Glomerular endothelial cell (primary cell): ENCODE measurements at regions not wholly inside any gene's neighbourhood (a gene's known extent, or its start where the extent isn't known, plus 50 kb on each side); places are given as distances from the start of the nearest gene placed in this dataset.
"Not testable (repeated sequence)": the region's sequence is repeated elsewhere in the genome, so short reads cannot be mapped to it uniquely, and the experiment has no call there.

Experiments used
- DNase-seq: peaks from one replicate; pipeline ENCODE4 v3.0.0-alpha.2; 2011; ENCODE audit warnings: low read depth, low spot score; ENCODE audit errors: extremely low read depth

DNA sequence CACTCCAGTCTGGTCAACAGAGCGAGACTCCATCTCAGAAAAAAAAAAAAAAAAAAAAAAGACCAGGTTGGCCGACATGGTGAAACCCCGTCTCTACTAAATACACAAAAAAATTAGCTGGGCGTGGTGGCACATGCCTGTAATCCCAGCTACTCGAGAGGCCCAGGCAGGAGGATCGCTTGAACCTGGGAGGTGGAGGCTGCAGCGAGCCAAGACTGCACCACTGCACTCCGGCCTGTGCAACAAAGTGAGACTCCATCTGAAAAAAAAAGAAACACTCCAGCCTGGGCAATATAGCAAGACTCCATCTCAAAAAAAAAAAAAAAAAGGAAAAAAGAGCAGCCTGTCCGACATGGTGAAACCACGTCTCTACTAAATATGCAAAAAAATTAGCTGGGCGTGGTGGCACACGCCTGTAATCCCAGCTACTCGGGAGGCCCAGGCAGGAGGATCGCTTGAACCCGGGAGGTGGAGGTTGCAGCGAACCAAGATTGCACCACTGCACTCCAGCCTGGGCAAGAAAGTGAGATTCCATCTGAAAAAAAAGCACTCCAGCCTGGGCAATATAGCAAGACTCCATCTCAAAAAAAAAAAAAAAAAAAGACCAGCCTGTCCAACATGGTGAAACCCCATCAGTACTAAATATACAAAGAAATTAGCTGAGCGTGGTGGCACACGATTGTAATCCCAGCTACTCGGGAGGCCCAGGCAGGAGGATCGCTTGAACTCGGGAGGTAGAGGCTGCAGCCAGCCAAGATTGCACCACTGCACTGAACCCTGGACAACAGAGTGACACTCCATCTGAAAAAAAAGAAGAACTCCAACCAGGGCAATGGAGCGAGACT, 343.3 kb upstream of the PLGLB2 start:
- not testable (repeated sequence) for DNase-seq

DNA sequence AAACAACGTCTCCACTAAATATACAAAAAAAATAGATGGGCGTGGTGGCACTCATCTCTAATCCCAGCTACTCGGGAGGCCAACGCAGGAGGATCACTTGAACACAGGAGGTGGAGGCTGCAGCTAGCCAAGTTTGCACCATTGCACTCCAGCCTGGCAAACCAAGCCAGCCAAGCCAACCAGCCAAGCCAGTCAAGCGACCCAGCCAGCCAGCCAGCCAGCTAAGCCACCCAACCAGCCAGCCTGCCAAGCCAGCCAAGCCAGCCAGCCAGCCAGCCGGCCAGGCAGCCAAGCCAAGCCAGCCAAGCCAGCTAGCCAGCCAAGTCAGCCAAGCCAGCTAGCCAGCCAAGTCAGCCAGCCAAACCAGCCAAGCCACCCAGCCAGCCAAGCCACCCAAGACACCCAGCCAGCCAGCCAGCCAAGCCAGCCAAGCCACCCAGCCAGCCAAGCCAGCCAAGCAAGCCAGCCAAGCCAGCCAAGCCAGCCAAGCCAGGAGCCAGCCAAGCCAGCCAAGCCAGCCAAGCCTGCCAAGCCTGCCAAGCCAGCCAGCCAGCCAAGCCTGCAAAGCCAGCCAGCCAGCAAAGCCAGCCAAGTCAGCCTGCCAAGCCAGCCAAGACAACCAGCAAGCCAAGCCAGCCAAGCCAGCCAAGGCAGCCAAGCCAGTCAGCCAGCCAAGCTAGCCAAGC, 342.2 kb upstream of the PLGLB2 start:
- not testable (repeated sequence) for DNase-seq

DNA sequence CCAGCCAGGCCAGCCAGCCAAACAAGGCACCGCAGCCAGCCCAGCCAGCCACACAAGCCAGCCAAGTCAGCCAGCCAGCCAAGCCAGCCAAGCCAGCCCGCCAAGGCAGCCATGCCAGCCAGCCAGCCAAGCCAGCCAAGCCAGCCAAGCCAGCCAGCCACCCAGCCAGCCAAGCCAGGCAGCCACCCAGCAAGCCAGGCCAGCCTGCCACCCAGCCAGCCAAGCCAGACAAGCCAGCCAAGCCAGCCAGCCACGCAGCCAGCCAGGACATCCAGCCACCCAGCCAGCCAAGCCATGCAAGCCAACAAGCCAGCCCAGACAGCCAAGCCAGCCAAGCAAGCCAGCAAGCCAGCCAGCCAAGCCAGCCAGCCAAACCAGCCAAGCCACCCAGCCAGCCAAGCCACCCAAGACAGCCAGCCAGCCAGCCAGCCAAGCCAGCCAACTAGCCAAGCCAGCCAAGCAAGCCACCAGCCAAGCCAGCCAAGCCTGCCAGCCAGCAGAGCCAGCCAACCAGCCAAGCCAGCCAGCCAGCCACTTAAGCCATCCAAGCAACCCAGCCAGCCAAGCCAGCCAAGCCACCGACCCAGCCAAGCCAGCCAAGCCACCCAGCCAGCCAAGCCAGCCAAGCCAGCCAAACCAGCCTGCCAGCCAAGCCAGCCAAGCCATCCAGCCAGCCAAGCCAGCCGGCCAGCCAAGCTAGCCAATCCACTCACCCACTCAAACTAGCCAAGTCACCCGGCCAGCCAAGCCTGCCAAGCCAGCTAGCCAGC, 341.3 kb upstream of the PLGLB2 start:
- not testable (repeated sequence) for DNase-seq

DNA sequence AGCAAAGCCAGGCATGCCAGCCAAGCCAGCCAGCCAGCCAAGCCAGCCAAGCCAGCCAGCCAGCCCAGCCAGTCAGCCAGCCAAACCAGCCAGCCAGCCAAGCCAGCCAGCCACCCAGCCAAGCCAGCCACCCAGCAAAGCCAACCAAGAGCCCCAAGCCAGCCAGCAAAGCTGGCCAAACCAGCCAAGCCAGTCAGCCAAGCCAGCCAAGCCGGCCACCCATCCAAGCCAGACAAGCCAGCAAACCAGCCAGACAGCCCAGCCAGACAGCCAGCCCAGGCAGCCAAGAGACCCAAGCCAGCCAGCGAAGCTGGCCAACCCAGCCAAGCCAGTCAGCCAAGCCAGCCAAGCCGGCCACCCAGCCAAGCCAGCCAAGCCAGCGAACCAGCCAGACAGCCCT, 338.3 kb upstream of the PLGLB2 start:
- not testable (repeated sequence) for DNase-seq

DNA sequence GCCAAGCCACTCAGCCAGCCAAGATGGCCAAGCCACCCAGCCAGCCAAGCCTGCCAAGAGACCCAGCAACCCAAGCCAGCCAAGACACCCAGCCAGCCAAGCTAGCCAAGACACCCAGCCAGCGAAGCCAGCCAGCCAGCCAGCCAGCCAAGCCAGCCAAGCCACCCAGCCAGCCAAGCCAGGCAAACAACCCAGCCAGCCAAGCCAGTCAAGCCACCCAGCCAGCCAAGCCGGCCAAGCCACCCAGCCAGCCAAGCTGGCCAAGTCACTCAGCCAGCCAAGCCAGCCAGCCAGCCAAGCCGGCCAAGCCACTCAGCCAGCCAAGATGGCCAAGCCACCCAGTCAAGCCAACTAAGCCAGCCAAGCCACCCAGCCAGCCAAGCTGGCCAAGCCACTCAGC, 337.5 kb upstream of the PLGLB2 start:
- DNase-seq = not testable (repeated sequence)

DNA sequence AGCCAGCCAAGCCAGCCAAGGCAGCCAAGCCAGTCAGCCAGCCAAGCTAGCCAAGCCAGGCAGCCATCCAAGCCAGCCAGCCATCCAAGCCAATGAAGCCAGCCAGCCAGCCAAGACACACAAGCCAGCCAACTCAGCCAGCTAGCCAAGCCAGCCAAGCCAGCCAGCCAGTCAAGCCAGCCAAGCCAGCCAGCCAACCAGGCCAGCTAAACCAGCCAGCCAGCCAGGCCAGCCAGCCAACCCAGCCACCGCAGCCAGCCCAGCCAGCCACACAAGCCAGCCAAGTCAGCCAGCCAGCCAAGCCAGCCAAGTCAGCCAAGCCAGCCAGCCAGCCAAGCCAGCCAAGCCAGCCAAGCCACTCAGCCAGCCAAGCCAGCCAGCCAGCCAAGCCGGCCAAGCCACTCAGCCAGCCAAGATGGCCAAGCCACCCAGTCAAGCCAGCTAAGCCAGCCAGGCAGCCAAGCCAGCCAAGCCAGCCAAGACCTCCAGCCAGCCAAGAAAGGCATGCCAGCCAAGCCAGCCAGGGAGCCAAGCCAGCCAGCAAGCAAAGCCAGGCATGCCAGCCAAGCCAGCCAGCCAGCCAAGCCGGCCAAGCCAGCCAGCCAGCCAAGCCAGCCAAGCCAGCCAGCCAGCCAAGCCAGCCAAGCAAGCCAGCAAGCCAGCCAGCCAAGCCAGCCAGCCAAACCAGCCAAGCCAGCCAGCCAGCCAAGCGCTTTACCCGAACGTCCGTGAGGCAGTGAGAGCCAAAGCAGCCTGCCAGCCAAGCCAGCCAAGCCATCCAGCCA, 335.7 kb upstream of the PLGLB2 start:
- not testable (repeated sequence) for DNase-seq

DNA sequence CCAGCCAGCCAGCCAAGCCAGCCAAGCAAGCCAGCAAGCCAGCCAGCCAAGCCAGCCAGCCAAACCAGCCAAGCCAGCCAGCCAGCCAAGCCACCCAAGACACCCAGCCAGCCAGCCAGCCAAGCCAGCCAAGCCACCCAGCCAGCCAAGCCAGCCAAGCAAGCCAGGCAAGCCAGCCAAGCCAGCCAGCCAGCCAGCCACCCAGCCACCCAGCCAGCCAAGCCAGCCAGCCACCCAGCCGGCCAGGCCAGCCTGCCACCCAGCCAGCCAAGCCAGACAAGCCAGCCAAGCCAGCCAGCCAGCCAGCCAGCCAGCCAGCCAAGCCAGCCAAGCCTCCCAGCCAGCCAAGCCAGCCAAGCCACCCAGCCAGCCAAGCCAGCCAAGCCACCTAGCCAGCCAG, 333.6 kb upstream of the PLGLB2 start:
- DNase-seq = not testable (repeated sequence)

DNA sequence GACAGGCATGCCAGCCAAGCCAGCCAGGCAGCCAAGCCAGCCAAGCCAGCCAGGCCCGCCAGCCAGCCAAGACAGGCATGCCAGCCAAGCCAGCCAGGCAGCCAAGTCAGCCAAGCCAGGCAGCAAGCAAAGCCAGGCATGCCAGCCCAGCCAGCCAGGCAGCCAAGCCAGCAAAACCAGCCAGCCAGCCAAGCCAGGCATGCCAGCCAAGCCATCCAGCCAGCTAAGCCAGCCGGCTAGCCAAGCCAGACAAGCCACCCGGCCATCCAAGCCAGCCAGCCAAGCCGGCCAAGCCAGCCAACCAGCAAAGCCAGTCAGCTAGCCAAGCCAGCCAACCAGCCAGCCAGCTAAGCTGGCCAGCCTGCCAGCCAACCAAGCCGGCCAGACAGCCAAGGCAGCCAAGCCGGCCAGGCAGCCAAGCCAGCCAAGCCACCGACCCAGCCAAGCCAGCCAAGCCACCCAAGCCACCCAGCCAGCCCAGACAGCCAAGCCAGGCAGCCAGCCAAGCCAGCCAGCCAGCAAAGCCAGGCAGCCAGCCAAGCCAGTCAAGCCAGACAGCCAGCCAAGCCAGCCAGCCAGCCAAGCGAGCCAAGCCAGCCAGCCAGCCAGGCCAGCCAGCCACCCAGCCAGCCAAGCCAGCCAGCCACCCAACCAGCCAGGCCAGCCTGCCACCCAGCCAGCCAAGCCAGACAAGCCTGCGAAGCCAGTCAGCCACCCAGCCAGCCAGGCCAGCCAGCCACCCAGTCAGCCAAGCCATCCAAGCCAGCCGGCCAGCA, 332.9 kb upstream of the PLGLB2 start:
- not testable (repeated sequence) for DNase-seq

DNA sequence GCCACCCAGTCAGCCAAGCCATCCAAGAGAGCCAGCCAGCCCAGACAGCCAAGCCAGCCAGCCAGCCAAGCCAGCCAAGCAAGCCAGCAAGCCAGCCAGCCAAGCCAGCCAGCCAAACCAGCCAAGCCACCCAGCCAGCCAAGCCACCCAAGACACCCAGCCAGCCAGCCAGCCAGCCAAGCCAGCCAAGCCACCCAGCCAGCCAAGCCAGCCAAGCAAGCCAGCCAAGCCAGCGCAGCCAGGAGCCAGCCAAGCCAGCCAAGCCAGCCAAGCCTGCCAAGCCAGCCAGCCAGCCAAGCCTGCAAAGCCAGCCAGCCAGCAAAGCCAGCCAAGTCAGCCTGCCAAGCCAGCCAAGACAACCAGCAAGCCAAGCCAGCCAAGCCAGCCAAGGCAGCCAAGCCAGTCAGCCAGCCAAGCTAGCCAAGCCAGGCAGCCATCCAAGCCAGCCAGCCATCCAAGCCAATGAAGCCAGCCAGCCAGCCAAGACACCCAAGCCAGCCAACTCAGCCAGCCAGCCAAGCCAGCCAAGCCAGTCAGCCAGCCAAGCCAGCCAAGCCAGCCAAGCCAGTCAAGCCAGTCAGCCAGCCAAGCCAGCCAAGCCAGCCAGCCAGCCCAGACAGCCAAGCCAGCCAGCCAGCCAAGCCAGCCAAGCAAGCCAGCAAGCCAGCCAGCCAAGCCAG, 332.2 kb upstream of the PLGLB2 start:
- not testable (repeated sequence) for DNase-seq

DNA sequence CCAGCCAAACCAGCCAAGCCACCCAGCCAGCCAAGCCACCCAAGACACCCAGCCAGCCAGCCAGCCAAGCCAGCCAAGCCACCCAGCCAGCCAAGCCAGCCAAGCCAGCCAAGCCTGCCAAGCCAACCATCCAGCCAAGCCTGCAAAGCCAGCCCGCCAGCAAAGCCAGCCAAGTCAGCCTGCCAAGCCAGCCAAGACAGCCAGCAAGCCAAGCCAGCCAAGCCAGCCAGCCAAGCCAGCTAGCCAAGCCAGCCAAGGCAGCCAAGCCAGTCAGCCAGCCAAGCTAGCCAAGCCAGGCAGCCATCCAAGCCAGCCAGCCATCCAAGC, 331.7 kb upstream of the PLGLB2 start:
- not testable (repeated sequence) for DNase-seq

DNA sequence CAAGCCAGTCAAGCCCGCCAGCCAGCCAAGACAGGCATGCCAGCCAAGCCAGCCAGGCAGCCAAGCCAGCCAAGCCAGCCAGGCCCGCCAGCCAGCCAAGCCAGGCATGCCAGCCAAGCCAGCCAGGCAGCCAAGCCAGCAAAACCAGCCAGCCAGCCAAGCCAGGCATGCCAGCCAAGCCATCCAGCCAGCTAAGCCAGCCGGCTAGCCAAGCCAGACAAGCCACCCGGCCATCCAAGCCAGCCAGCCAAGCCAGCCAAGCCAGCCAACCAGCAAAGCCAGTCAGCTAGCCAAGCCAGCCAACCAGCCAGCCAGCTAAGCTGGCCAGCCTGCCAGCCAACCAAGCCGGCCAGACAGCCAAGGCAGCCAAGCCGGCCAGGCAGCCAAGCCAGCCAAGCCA, 330.7 kb upstream of the PLGLB2 start:
- not testable (repeated sequence) for DNase-seq

DNA sequence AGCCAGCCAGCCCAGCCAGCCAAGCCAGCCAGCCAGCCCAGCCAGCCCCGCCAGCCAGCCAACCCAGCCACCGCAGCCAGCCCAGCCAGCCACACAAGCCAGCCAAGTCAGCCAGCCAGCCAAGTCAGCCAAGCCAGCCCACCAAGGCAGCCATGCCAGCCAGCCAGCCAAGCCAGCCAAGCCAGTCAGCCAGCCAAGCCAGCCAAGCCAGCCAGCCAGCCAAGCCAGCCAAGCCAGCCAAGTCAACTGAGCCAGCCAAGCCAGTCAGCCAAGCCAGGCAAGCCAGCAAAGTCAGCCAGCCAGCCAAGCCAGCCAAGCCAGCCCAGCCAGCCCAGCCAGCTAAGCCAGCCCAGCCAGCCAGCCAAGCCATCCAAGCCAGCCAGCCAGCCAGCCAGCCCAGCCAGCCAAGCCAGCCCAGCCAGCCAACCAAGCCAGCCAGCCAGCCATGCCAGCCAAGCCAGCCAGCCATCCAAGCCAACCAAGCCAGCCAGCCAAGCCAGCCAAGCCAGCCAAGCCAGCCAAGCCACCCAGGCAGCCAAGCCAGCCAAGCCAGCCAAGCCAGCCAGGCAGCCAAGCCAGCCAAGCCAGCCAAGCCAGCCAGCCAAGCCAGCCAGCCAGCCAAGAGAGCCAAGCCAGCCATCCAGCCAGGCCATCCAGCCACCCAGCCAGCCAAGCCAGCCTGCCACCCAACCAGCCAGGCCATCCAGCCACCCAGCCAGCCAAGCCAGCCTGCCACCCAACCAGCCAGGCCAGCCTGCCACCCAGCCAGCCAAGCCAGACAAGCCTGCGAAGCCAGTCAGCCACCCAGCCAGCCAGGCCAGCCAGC, 329.9 kb upstream of the PLGLB2 start:
- DNase-seq = not testable (repeated sequence)

DNA sequence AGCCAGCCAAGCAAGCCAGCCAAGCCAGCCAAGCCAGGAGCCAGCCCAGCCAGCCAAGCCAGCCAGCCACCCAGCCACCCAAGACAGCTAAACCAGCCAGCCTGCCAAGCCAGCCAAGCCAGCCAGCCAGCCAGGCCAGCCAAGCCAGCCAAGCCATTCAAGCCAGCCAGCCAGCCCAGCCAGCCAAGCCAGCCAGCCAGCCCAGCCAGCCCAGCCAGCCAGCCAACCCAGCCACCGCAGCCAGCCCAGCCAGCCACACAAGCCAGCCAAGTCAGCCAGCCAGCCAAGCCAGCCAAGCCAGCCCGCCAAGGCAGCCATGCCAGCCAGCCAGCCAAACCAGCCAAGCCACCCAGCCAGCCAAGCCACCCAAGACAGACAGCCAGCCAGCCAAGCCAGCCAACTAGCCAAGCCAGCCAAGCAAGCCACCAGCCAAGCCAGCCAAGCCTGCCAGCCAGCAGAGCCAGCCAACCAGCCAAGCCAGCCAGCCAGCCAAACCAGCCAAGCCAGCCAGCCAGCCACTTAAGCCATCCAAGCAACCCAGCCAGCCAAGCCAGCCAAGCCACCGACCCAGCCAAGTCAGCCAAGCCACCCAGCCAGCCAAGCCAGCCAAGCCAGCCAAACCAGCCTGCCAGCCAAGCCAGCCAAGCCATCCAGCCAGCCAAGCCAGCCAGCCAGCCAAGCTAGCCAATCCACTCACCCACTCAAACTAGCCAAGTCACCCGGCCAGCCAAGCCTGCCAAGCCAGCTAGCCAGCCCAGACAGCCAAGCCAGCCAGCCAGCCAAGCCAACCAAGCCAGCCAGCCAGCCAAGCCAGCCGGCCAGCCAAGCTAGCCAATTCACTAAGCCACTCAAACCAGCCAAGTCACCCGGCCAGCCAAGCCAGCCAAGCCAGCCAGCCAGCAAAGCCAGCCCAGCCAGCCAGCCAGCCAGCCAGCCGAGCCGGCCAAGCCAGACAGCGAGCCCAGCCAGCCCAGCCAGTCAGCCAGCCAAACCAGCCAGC, 328.8 kb upstream of the PLGLB2 start:
- not testable (repeated sequence) for DNase-seq

DNA sequence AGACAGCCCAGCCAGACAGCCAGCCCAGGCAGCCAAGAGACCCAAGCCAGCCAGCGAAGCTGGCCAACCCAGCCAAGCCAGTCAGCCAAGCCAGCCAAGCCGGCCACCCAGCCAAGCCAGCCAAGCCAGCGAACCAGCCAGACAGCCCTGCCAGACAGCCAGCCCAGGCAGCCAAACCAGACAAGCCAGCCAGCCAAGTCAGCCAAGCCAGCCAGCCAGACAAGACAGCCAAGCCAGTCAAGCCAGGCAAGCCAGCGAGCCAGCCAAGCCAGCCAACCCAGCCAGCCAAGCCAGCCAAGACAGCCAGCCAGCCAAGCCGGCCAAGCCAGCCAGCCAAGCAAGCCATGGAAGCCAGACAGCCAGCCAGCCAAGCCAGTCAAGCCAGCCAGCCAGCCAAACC, 327.9 kb upstream of the PLGLB2 start:
- DNase-seq = not testable (repeated sequence)

DNA sequence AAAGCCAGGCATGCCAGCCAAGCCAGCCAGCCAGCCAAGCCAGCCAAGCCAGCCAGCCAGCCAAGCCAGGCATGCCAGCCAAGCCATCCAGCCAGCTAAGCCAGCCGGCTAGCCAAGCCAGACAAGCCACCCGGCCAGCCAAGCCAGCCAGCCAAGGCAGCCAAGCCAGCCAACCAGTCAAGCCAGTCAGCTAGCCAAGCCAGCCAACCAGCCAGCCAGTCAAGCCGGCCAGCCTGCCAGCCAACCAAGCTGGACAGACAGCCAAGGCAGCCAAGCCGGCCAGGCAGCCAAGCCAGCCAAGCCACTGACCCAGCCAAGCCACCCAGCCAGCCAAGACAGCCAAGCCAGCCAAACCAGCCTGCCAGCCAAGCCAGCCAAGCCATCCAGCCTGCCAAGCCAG, 326.9 kb upstream of the PLGLB2 start:
- DNase-seq = not testable (repeated sequence)

DNA sequence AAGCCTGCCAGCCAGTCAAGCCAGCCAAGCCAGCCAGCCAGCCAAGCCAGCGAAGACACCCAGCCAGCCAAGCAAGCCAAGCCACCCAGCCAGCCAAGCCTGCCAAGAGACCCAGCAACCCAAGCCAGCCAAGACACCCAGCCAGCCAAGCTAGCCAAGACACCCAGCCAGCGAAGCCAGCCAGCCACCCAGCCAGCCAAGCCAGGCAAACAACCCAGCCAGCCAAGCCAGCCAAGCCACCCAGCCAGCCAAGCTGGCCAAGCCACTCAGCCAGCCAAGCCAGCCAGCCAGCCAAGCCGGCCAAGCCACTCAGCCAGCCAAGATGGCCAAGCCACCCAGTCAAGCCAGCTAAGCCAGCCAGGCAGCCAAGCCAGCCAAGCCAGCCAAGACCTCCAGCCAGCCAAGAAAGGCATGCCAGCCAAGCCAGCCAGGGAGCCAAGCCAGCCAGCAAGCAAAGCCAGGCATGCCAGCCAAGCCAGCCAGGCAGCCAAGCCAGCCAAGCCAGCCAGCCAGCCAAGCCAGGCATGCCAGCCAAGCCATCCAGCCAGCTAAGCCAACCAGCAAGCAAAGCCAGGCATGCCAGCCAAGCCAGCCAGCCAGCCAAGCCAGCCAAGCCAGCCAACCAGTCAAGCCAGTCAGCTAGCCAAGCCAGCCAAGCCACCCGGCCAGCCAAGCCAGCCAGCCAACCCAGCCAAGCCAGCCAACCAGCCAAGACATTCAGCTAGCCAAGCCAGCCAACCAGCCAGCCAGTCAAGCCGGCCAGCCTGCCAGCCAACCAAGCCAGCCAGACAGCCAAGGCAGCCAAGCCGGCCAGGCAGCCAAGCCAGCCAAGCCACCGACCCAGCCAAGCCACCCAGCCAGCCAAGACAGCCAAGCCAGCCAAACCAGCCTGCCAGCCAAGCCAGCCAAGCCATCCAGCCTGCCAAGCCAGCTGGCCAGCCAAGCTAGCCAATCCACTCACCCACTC, 323.8 kb upstream of the PLGLB2 start:
- DNase-seq = not testable (repeated sequence)
